K562 (cell line): ENCODE measurements at regions not wholly inside any gene's neighbourhood (a gene's known extent, or its start where the extent isn't known, plus 50 kb on each side); places are given as distances from the start of the nearest gene placed in this dataset.

ENCODE experiments used
- ATAC-seq: fragments of 200-7000 bp; cut with Tn5 transposase; 3 replicates; pipeline ENCODE4 v1.9.1; 2020; ENCODE audit warnings: moderate library complexity
- BruUV-seq: library from RNA; stranded (reverse); fragments of 400-500 nt; replicated peaks from 2 replicates; lab custom pipeline; 2021; lab: Mats Ljungman, UMichigan
- CTCF ChIA-PET: fragments of 300-600 bp; formaldehyde crosslinking; extraction: SDS; loops from one replicate; lab custom pipeline; 2021; ENCODE audit warnings: low intra/inter-chr PET ratio; lab: Yijun Ruan, JAX
- POLR2A ChIA-PET: fragments of 300-600, 350-650 bp; sonication (Branson Sonifier 250); formaldehyde crosslinking; extraction: SDS; loops from one replicate; lab custom pipeline; 2021; ENCODE audit warnings: antibody characterized with exemption, inconsistent platforms; lab: Yijun Ruan, JAX
- DNase-seq, 4 experiments: peaks; one replicate each; pipeline versions ENCODE4 v3.0.0 to v3.0.0-alpha.2; 2011 to 2018; ENCODE audit warnings: low spot score in 3 of 4, mixed read lengths in 3 of 4; ENCODE audit errors: extremely low read depth in 1 of 4
- FAIRE-seq: peaks from 2 replicates; lab custom pipeline; 2011; peaks lifted over from hg19 to GRCh38; lab: Jason Lieb, UNC
- H2AFZ ChIP-seq: 2 replicates; pipeline ENCODE4 v1.6.0; 2011; ENCODE audit warnings: low read depth, low read length, control low read depth, inconsistent platforms
- H3K27ac ChIP-seq: fragments of 200-600 bp; 3 replicates; pipeline ENCODE4 v1.8.0; 2011; ENCODE audit warnings: low read depth, mild to moderate bottlenecking, control low read depth, inconsistent platforms, low read length, moderate library complexity, mixed read lengths; ENCODE audit errors: extremely low read depth
- H3K27me3 ChIP-seq, 2 experiments: fragments of 300-600 bp in 1 of 2; 2 replicates in 1 of 2; 3 replicates in 1 of 2; pipeline versions ENCODE4 v1.6.0 to v1.8.0; 2011; ENCODE audit warnings: inconsistent platforms in 2 of 2, low read length in 2 of 2, mild to moderate bottlenecking in 1 of 2, mixed read lengths in 1 of 2, moderate library complexity in 1 of 2; ENCODE audit not compliant: control insufficient read depth in 2 of 2, insufficient read depth in 2 of 2
- H3K36me3 ChIP-seq: fragments of 300-600 bp; 3 replicates; pipeline ENCODE4 v1.8.0; 2011; ENCODE audit warnings: mild to moderate bottlenecking, low read length, inconsistent platforms; ENCODE audit not compliant: control insufficient read depth, insufficient read depth
- H3K4me1 ChIP-seq, 2 experiments: fragments of 200-600 bp in 1 of 2; replicated peaks in 1 of 2; 2 replicates in 1 of 2; 3 replicates in 1 of 2; pipeline versions ENCODE4 v1.5.1 to v1.8.0; 2011; ENCODE audit warnings: inconsistent platforms in 2 of 2, low read length in 2 of 2, mild to moderate bottlenecking in 1 of 2, mixed read lengths in 1 of 2, moderate library complexity in 1 of 2; ENCODE audit not compliant: control insufficient read depth in 2 of 2, insufficient read depth in 2 of 2
- H3K4me2 ChIP-seq: 2 replicates; pipeline ENCODE4 v1.6.1; 2011; ENCODE audit warnings: low read length, control low read depth, inconsistent platforms, mixed read lengths; ENCODE audit not compliant: insufficient read depth
- H3K4me3 ChIP-seq: fragments of 200-600 bp; sonication (generic), shearing (Covaris generic); 2 replicates; pipeline ENCODE4 v1.5.1; 2016; ENCODE audit warnings: control low read depth, inconsistent platforms
- H3K79me2 ChIP-seq: fragments of 200-600 bp; 3 replicates; pipeline ENCODE4 v1.8.0; 2011; ENCODE audit warnings: low read length, inconsistent platforms; ENCODE audit not compliant: control insufficient read depth, insufficient read depth
- H3K9ac ChIP-seq, 2 experiments: 2 replicates each; pipeline versions ENCODE4 v1.6.0 to v1.6.1; 2011; ENCODE audit warnings: low read depth in 2 of 2, low read length in 2 of 2, control low read depth in 1 of 2, inconsistent platforms in 1 of 2, mild to moderate bottlenecking in 1 of 2, mixed read lengths in 1 of 2; ENCODE audit not compliant: insufficient read depth in 1 of 2
- H3K9me1 ChIP-seq: one replicate; pipeline ENCODE4 v1.6.0; 2011; ENCODE audit warnings: inconsistent platforms, mild to moderate bottlenecking, low read length, moderate library complexity; ENCODE audit not compliant: control insufficient read depth, insufficient read depth
- H3K9me3 ChIP-seq: replicated peaks from 2 replicates; pipeline ENCODE4 v1.5.1; 2011; ENCODE audit warnings: low read depth, low read length, inconsistent platforms; ENCODE audit not compliant: control insufficient read depth, insufficient read depth
- H4K20me1 ChIP-seq: replicated peaks from 2 replicates; pipeline ENCODE4 v1.6.1; 2011; ENCODE audit warnings: low read length, inconsistent platforms, mixed read lengths; ENCODE audit not compliant: control insufficient read depth, insufficient read depth
- DPF2 ChIP-seq: fragments of 450-650 bp; IDR thresholded peaks from 2 replicates; pipeline ENCODE4 v1.6.1; 2016
- HDAC8 ChIP-seq: fragments of 450-650 bp; IDR thresholded peaks from 2 replicates; pipeline ENCODE4 v1.6.1; 2016; ENCODE audit warnings: mild to moderate bottlenecking, missing genetic modification characterization, moderate library complexity, missing compliant biosample characterization
- MYBL2 ChIP-seq, 2 experiments: fragments of 450-650 bp in 1 of 2; sonication (generic) in 1 of 2; formaldehyde crosslinking in 1 of 2; IDR thresholded peaks; 2 replicates each; pipeline versions ENCODE4 v1.6.1 to v1.8.1; 2017 to 2022; ENCODE audit warnings: borderline replicate concordance in 1 of 2, inconsistent platforms in 1 of 2, low read depth in 1 of 2, mild to moderate bottlenecking in 1 of 2, missing genetic modification reagents in 1 of 2, moderate library complexity in 1 of 2
- NR2F6 ChIP-seq: fragments of 450-650 bp; formaldehyde crosslinking; IDR thresholded peaks from 2 replicates; pipeline ENCODE4 v1.4.0; 2020; ENCODE audit warnings: mild to moderate bottlenecking
- POLR3G ChIP-seq: IDR thresholded peaks from 2 replicates; pipeline ENCODE4 v1.6.1; 2011; ENCODE audit not compliant: insufficient read length, insufficient replicate concordance; ENCODE audit errors: extremely low read depth
- PTRF ChIP-seq: fragments of 450-650 bp; IDR thresholded peaks from 2 replicates; pipeline ENCODE4 v1.6.1; 2016; ENCODE audit warnings: mild to moderate bottlenecking, missing genetic modification characterization, missing compliant biosample characterization
- SAFB ChIP-seq: fragments of 200-400 bp; formaldehyde crosslinking; IDR thresholded peaks from 2 replicates; pipeline ENCODE4 v1.6.1; 2017; ENCODE audit warnings: low read depth, low read length, borderline replicate concordance
- SOX6 ChIP-seq: fragments of 450-650 bp; IDR thresholded peaks from 2 replicates; pipeline ENCODE4 v1.6.1; 2014; ENCODE audit warnings: mild to moderate bottlenecking
- ZNF140 ChIP-seq: fragments of 250-450 bp; sonication (Bioruptor Pico); IDR thresholded peaks from 2 replicates; pipeline ENCODE4 v1.8.0; 2021; ENCODE audit warnings: moderate library complexity, mild to moderate bottlenecking, inconsistent platforms
- ZNF175 ChIP-seq: fragments of 200-800 bp; sonication (Bioruptor generic); IDR thresholded peaks from 2 replicates; pipeline ENCODE4 v1.6.1; 2016; ENCODE audit warnings: low read depth, mild to moderate bottlenecking, missing genetic modification characterization, missing compliant biosample characterization
- ZNF239 ChIP-seq: fragments of 250-450 bp; sonication (Bioruptor Pico); IDR thresholded peaks from 2 replicates; pipeline ENCODE4 v1.4.0; 2020; ENCODE audit warnings: mild to moderate bottlenecking
- ZNF24 ChIP-seq: fragments of 450-650 bp; IDR thresholded peaks from 2 replicates; pipeline ENCODE4 v1.6.1; 2016
- ZNF586 ChIP-seq: fragments of 450-650 bp; formaldehyde crosslinking; conservative IDR thresholded peaks from 2 replicates; pipeline ENCODE4 v1.4.0; 2020; ENCODE audit warnings: mild to moderate bottlenecking, moderate library complexity
- ZNF766 ChIP-seq: fragments of 200-800 bp; sonication (Bioruptor generic); conservative IDR thresholded peaks from 2 replicates; pipeline ENCODE4 v1.6.1; 2016; ENCODE audit warnings: missing genetic modification characterization, missing compliant biosample characterization
- WGBS: fragments of 100-300 bp; shearing (Covaris generic); methylation state at CpG from one replicate; pipeline ENCODE4 v1.1.6; 2016; ENCODE audit warnings: low coverage, mixed read lengths; ENCODE audit not compliant: insufficient coverage; ENCODE audit errors: missing lambda C conversion rate; 5-methylcytosine and 5-hydroxymethylcytosine counted together
- in situ Hi-C: fragments of 300-500 bp; cut with MboI; formaldehyde crosslinking; loops from 4 replicates; pipeline ENCODE4 v1.15.0; 2018; ENCODE audit warnings: inconsistent platforms, mixed read lengths
- intact Hi-C: fragments of 100-400 bp; cut with micrococcal nuclease; formaldehyde crosslinking; loops from 2 replicates; pipeline ENCODE4 v1.14.2; 2022

DNA sequence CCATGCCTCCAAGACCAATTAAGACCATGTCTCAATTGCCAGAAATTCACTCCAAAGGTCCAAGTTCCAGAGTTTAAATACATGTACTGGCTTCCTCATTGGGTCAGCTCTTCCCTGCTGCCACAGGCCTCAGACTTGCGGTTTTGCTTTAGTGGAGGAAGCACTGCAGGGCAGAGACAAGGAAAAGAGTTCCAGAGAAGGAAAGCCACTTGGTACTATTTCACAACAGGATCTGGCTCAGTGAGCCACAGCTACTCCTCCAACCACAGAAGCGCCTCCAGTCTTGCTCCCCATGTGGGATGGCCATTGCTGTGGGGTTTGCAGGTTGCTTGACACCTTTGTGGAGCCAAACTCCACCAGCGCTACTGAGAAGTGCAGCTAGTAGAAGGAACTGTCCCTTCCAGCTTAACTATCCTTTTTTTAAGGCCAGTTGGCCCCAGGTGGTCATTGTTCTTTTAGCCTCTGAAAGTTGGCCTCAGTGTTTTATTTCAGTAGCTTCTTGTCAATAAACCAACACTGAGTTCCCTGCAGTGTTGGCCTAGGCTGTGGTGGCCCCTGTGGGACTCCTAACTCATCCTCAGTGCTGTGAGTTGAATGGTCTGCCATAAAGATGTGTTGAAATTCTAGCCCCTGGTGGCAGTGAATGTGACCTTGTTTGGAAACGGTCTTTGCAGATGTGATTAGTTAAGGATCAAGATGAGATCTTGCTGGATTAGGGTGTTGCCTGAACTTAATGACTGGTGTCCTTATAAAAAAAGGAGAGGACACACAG, 93.7 kb upstream of the DAP start:
- TF ChIP-seq ZNF239 (CRISPR knock-in tag): no peak
- TF ChIP-seq POLR3G: no peak
- TF ChIP-seq SAFB: no peak
- TF ChIP-seq HDAC8: no peak
- TF ChIP-seq, all 486 proteins: peak for 0
- H4K20me1 ChIP-seq: no peaks in the 10 kb centered on the region
- no peaks in the 10 kb centered on the region for H3K79me2 ChIP-seq
- ATAC-seq (no peak), FAIRE-seq (no peak), DNase-seq (no peak)
- BruUV-seq: no TSS peak
- H3K9me1 ChIP-seq: no peaks in the 10 kb centered on the region
- in situ Hi-C loops: no loop called here
- H3K4me3 ChIP-seq: no peak overlapping the region
- no peak overlapping the region for H3K4me2 ChIP-seq
- WGBS: 0% methylated on average over 4 of the region's 4 CpGs
- H3K27ac ChIP-seq: no peak overlapping the region
- H2AFZ ChIP-seq: no peak overlapping the region
- H3K27me3 ChIP-seq: peaks cover 11 to 51% of the 10 kb centered on the region in 2 experiments; a peak in 4 of 5 replicates
- intact Hi-C loops: loop anchor here (10.0 kb wide), 1 partner anchor 400 kb away; no protein-coding TSS in a partner anchor
- no peaks in the 10 kb centered on the region for H3K36me3 ChIP-seq
- H3K4me1 ChIP-seq: peaks cover 0 to 4% of the 10 kb centered on the region in 2 experiments; a peak in 1 of 5 replicates
- H3K9ac ChIP-seq: no peak overlapping the region
- POLR2A ChIA-PET: interaction anchor here (0.6 to 1.7 kb wide), 3 partner anchors 14 to 179 kb away, joined by 3 to 5 read pairs (median 3); no protein-coding TSS in a partner anchor
- H3K9me3 ChIP-seq: no peaks in the 10 kb centered on the region
- CTCF ChIA-PET: no interaction called here

GRCh38 chr5:10853154-10853553, 92.1 kb upstream of the DAP start:
- 0% methylated on average over 3 of the region's 3 CpGs for WGBS
- H3K27ac ChIP-seq: no peak overlapping the region
- in situ Hi-C loops: no loop called here
- TF ChIP-seq ZNF140 (CRISPR knock-in tag) (no peak), MYBL2 (IDR thresholded peaks at IDR 0.05; ENCODE audit: low read depth) (no peak), MYBL2 (CRISPR knock-in tag; IDR thresholded peaks at IDR 0.05; ENCODE audit: borderline replicate concordance) (no peak), NR2F6 (CRISPR knock-in tag) (no peak), DPF2 (no peak), SOX6 (no peak), ZNF24 (no peak), ZNF766 (no peak), ZNF586 (CRISPR knock-in tag) (no peak), PTRF (tag) (no peak), ZNF175 (CRISPR knock-in tag) (no peak)

More at GRCh38 chr5:10853154-10853553, 92.1 kb upstream of the DAP start:
- H3K9me3 ChIP-seq: no peaks in the 10 kb centered on the region
- ATAC-seq (no peak), FAIRE-seq (no peak), DNase-seq (no peak)
- no peak overlapping the region for H3K4me2 ChIP-seq
- no peak overlapping the region for H3K4me3 ChIP-seq
- no peaks in the 10 kb centered on the region for H3K79me2 ChIP-seq
- H3K36me3 ChIP-seq: no peaks in the 10 kb centered on the region
- H3K4me1 ChIP-seq: peaks cover 0 to 4% of the 10 kb centered on the region in 2 experiments; a peak in 1 of 5 replicates
- BruUV-seq: no TSS peak
- H3K9ac ChIP-seq: no peak overlapping the region
- no peak overlapping the region for H2AFZ ChIP-seq
- POLR2A ChIA-PET: no interaction called here
- H3K9me1 ChIP-seq: no peaks in the 10 kb centered on the region
- peaks cover 2 to 40% of the 10 kb centered on the region in 2 experiments; a peak in 3 of 5 replicates for H3K27me3 ChIP-seq
- no peaks in the 10 kb centered on the region for H4K20me1 ChIP-seq
- intact Hi-C loops: loop anchor here (10.0 kb wide), 1 partner anchor 398 kb away; no protein-coding TSS in a partner anchor
- CTCF ChIA-PET: no interaction called here
